GM18499 (cell line): ENCODE measurements at regions not wholly inside any gene's neighbourhood (a gene's known extent, or its start where the extent isn't known, plus 50 kb on each side); places are given as distances from the start of the nearest gene placed in this dataset.
"Not testable (repeated sequence)": the region's sequence is repeated elsewhere in the genome, so short reads cannot be mapped to it uniquely, and the experiment has no call there.

ENCODE experiments used
- ATAC-seq: cut with Tn5 transposase; IDR thresholded peaks from one replicate; pipeline ENCODE4 v1.9.1; 2021; ENCODE audit warnings: moderate number of reproducible peaks; ENCODE audit not compliant: insufficient read depth, unreplicated experiment

- ATAC-seq, result no peak
These were observed 163.1 kb downstream of the RPLP1 start for GRCh38 chr15:69615736-69616135.

GRCh38 chr15:69616558-69616957 is 163.9 kb downstream of the RPLP1 start:
- ATAC-seq, result no peak

GRCh38 chr15:69617144-69617543 is 164.5 kb downstream of the RPLP1 start:
- not testable (repeated sequence) for ATAC-seq

- ATAC-seq, result no peak
These were observed 171.0 kb downstream of the RPLP1 start for GRCh38 chr15:69623392-69624154.

GRCh38 chr15:69624155-69624520 is 171.5 kb downstream of the RPLP1 start:
- ATAC-seq, result no peak

- no peak for ATAC-seq
These were observed 172.2 kb downstream of the RPLP1 start for GRCh38 chr15:69624816-69625215.

GRCh38 chr15:69625328-69625727 is 172.7 kb downstream of the RPLP1 start:
- ATAC-seq, result no peak

GRCh38 chr15:69626095-69627066 is 173.8 kb downstream of the RPLP1 start:
- no peak for ATAC-seq

- ATAC-seq, result no peak
These were observed 175.0 kb downstream of the RPLP1 start for GRCh38 chr15:69627548-69628158.

- no peak for ATAC-seq
These were observed 175.9 kb downstream of the RPLP1 start for GRCh38 chr15:69628256-69629093.

GRCh38 chr15:69629631-69630161 is 177.1 kb downstream of the RPLP1 start:
- ATAC-seq, result no peak

- no peak for ATAC-seq
These were observed 178.4 kb downstream of the RPLP1 start for GRCh38 chr15:69631005-69631404.

- ATAC-seq, result no peak
These were observed 179.4 kb downstream of the RPLP1 start for GRCh38 chr15:69631978-69632377.

GRCh38 chr15:69634860-69635259 is 182.2 kb downstream of the RPLP1 start:
- no peak for ATAC-seq

- ATAC-seq, result no peak
These were observed 183.7 kb downstream of the RPLP1 start for GRCh38 chr15:69636169-69636915.

GRCh38 chr15:69637818-69638217 is 185.2 kb downstream of the RPLP1 start:
- ATAC-seq, result no peak

GRCh38 chr15:69643476-69643875 is 190.9 kb downstream of the RPLP1 start:
- ATAC-seq, result no peak

GRCh38 chr15:69643971-69644370 is 191.4 kb downstream of the RPLP1 start:
- ATAC-seq, result no peak

GRCh38 chr15:69644876-69645275 is 192.3 kb downstream of the RPLP1 start:
- no peak for ATAC-seq
